NB4 (cell line): ENCODE measurements at regions not wholly inside any gene's neighbourhood (a gene's known extent, or its start where the extent isn't known, plus 50 kb on each side); places are given as distances from the start of the nearest gene placed in this dataset.

Experiments used
- TF ChIP-seq, protein P1 (sequence below): IDR thresholded peaks from one replicate; pipeline ENCODE4 v1.5.1; 2012; ENCODE audit warnings: low read depth, low read length
- TF ChIP-seq, protein P2 (sequence below): IDR thresholded peaks from 2 replicates; pipeline ENCODE4 v1.6.1; 2011; ENCODE audit warnings: low read depth, low read length

DNA sequence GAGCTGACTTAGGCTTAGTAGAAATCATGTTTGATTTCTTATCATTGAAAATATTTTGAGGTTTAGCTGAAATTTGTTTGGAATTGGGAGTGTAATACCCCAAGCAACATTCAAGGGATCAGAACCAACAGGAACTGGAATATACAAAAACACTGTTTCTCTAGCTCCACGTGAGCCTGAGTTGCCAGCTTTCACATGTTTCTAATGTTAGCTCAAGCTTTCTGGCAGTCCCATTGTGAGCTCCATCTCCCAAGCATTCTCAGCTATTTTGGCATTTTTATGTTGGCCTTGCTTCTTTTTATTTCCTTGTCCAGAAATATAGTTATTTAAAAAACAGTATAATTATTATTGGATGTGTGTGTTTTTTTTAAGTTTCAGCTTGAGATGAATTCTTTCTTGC is 427.1 kb upstream of the DPH6 start:
- TF ChIP-seq, protein P1, sequence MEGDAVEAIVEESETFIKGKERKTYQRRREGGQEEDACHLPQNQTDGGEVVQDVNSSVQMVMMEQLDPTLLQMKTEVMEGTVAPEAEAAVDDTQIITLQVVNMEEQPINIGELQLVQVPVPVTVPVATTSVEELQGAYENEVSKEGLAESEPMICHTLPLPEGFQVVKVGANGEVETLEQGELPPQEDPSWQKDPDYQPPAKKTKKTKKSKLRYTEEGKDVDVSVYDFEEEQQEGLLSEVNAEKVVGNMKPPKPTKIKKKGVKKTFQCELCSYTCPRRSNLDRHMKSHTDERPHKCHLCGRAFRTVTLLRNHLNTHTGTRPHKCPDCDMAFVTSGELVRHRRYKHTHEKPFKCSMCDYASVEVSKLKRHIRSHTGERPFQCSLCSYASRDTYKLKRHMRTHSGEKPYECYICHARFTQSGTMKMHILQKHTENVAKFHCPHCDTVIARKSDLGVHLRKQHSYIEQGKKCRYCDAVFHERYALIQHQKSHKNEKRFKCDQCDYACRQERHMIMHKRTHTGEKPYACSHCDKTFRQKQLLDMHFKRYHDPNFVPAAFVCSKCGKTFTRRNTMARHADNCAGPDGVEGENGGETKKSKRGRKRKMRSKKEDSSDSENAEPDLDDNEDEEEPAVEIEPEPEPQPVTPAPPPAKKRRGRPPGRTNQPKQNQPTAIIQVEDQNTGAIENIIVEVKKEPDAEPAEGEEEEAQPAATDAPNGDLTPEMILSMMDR: no peak
- TF ChIP-seq, protein P2, sequence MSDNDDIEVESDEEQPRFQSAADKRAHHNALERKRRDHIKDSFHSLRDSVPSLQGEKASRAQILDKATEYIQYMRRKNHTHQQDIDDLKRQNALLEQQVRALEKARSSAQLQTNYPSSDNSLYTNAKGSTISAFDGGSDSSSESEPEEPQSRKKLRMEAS: no peak
